GM23248 (cell line): ENCODE measurements at regions not wholly inside any gene's neighbourhood (a gene's known extent, or its start where the extent isn't known, plus 50 kb on each side); places are given as distances from the start of the nearest gene placed in this dataset.

Experiments
- DNase-seq: peaks from one replicate; pipeline ENCODE4 v3.0.0-alpha.2; 2015
- H2AFZ ChIP-seq: fragments of 200-600 bp; sonication (generic); 2 replicates; pipeline ENCODE4 v1.6.1; 2016; ENCODE audit warnings: antibody characterized with exemption
- H3F3A ChIP-seq: fragments of 200-600 bp; sonication (generic); 2 replicates; pipeline ENCODE4 v1.6.1; 2016; ENCODE audit warnings: mild to moderate bottlenecking, antibody characterized with exemption, mixed run types; ENCODE audit not compliant: insufficient read depth
- H3K27ac ChIP-seq: fragments of 200-600 bp; sonication (generic); 2 replicates; pipeline ENCODE4 v1.5.1; 2016; ENCODE audit warnings: mild to moderate bottlenecking
- H3K27me3 ChIP-seq: fragments of 200-600 bp; sonication (generic); replicated peaks from 2 replicates; pipeline ENCODE4 v1.6.1; 2016; ENCODE audit warnings: mild to moderate bottlenecking; ENCODE audit not compliant: insufficient read depth
- H3K36me3 ChIP-seq: fragments of 200-600 bp; sonication (generic); 2 replicates; pipeline ENCODE4 v1.6.1; 2016; ENCODE audit warnings: low read depth, mild to moderate bottlenecking
- H3K4me1 ChIP-seq: fragments of 200-600 bp; sonication (generic); 2 replicates; pipeline ENCODE4 v1.6.1; 2016; ENCODE audit warnings: mild to moderate bottlenecking; ENCODE audit not compliant: insufficient read depth
- H3K4me2 ChIP-seq: fragments of 200-600 bp; sonication (generic); one replicate; pipeline ENCODE4 v1.6.1; 2016; ENCODE audit warnings: mild to moderate bottlenecking; ENCODE audit not compliant: unreplicated experiment
- H3K4me3 ChIP-seq: fragments of 200-600 bp; sonication (generic); 2 replicates; pipeline ENCODE4 v1.5.1; 2016; ENCODE audit warnings: mild to moderate bottlenecking
- H3K79me2 ChIP-seq: fragments of 200-600 bp; sonication (generic); 2 replicates; pipeline ENCODE4 v1.6.1; 2016; ENCODE audit warnings: mild to moderate bottlenecking; ENCODE audit not compliant: insufficient read depth
- H3K9ac ChIP-seq: fragments of 200-600 bp; sonication (generic); 2 replicates; pipeline ENCODE4 v1.6.1; 2016; ENCODE audit warnings: mild to moderate bottlenecking
- H3K9me2 ChIP-seq: fragments of 200-600 bp; sonication (generic); 2 replicates; pipeline ENCODE4 v1.6.1; 2016; ENCODE audit warnings: mixed run types, mild to moderate bottlenecking, moderate library complexity; ENCODE audit not compliant: insufficient read depth
- H3K9me3 ChIP-seq: fragments of 200-600 bp; sonication (generic); one replicate; pipeline ENCODE4 v1.6.1; 2017; ENCODE audit warnings: low read depth
- H4K20me1 ChIP-seq: fragments of 200-600 bp; sonication (generic); 2 replicates; pipeline ENCODE4 v1.6.0; 2016; ENCODE audit not compliant: insufficient read depth
- EZH2 ChIP-seq: fragments of 200-600 bp; sonication (generic); IDR thresholded peaks from 2 replicates; pipeline ENCODE4 v1.6.1; 2018; ENCODE audit warnings: antibody characterized with exemption, mild to moderate bottlenecking; ENCODE audit not compliant: insufficient read depth, poor library complexity, severe bottlenecking
- EZH2phosphoT487 ChIP-seq: fragments of 200-600 bp; sonication (generic); IDR thresholded peaks from 2 replicates; pipeline ENCODE4 v1.6.1; 2018; ENCODE audit warnings: antibody characterized with exemption, moderate library complexity, mild to moderate bottlenecking, low read depth; ENCODE audit not compliant: insufficient read depth
- WGBS, 2 experiments: methylation state at CpG; one replicate each; pipeline ENCODE4 v1.1.6; 2015 to 2017; ENCODE audit warnings: low lambda C conversion rate in 2 of 2, low coverage in 1 of 2; ENCODE audit errors: missing lambda C conversion rate in 2 of 2; 5-methylcytosine and 5-hydroxymethylcytosine counted together
- in situ Hi-C: fragments of 300-500 bp; cut with MboI; formaldehyde crosslinking; loops from 2 replicates; pipeline ENCODE4 v1.15.0; 2020

DNA sequence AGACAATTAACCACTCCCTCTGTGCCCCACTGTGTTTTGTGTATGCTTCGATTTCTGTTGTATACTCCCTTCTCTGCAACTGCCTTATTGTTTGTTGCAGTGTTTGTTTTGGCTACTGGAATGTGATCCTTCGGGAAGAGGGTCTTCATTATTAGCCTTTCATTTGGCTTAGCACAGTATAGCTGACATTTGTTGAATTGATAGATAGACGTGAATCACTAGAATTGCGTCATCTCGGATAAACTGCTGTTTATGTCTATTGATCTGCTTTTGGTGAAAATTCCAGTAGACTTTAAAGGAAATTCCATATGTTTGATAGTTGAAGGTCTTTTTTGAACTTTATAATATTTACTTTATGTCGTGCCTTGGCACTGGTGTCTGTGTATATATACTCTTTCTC is 189.9 kb upstream of the EYA4 start:
- Histone ChIP-seq H3K9ac (no peak overlapping the region), H3K4me2 (no peak overlapping the region)

DNA sequence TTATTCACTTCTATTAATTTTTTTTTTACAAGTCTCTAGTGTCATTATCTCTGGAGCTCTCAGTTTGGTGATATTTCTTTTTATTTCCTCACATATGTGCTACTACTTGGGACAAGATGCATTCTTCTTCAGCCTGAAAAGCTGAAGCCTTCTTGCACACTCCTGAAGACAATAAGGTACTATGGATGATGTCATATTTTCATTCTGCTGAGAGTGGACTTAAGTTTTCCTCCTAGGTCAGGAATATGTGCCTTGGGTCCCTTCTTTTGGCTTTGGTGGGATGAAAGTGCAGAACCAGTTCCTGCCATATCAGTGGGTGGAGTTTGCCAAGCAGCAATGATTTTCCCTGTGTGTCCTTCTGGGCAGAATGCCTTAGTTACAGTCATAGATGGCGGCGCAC is 188.7 kb upstream of the EYA4 start:
- TF ChIP-seq EZH2 (no peak), EZH2phosphoT487 (no peak)
- no peaks in the 10 kb centered on the region for H3K79me2 ChIP-seq
- DNase-seq: no peak
- no peaks in the 10 kb centered on the region for H3K9me3 ChIP-seq
- in situ Hi-C loops: no loop called here
- H3K27ac ChIP-seq: no peak overlapping the region
- no peak overlapping the region for H2AFZ ChIP-seq
- no peaks in the 10 kb centered on the region for H3K9me2 ChIP-seq
- H3K4me2 ChIP-seq: no peak overlapping the region
- no peaks in the 10 kb centered on the region for H3K4me1 ChIP-seq
- no peaks in the 10 kb centered on the region for H3K36me3 ChIP-seq
- H3K4me3 ChIP-seq: no peak overlapping the region
- H3K9ac ChIP-seq: no peak overlapping the region
- 93 to 100% methylated on average over 2 of the region's 2 CpGs for WGBS, 2 experiments
- H3F3A ChIP-seq: no peaks in the 10 kb centered on the region
- no peaks in the 10 kb centered on the region for H4K20me1 ChIP-seq
- H3K27me3 ChIP-seq: no peaks in the 10 kb centered on the region

More for the DNA sequence above, 189.9 kb upstream of the EYA4 start:
- Histone ChIP-seq H3K9me3 (no peaks in the 10 kb centered on the region), H3K4me1 (no peaks in the 10 kb centered on the region), H3K27me3 (no peaks in the 10 kb centered on the region), H3F3A (no peaks in the 10 kb centered on the region), H2AFZ (no peak overlapping the region), H4K20me1 (no peaks in the 10 kb centered on the region), H3K27ac (no peak overlapping the region), H3K36me3 (no peaks in the 10 kb centered on the region), H3K9me2 (no peaks in the 10 kb centered on the region), H3K4me3 (no peak overlapping the region), H3K79me2 (no peaks in the 10 kb centered on the region)
- TF ChIP-seq EZH2phosphoT487 (no peak), EZH2 (no peak)
- DNase-seq: no peak
- in situ Hi-C loops: no loop called here
- WGBS, 2 experiments: 73 to 80% methylated on average over 6 of the region's 6 CpGs

DNA sequence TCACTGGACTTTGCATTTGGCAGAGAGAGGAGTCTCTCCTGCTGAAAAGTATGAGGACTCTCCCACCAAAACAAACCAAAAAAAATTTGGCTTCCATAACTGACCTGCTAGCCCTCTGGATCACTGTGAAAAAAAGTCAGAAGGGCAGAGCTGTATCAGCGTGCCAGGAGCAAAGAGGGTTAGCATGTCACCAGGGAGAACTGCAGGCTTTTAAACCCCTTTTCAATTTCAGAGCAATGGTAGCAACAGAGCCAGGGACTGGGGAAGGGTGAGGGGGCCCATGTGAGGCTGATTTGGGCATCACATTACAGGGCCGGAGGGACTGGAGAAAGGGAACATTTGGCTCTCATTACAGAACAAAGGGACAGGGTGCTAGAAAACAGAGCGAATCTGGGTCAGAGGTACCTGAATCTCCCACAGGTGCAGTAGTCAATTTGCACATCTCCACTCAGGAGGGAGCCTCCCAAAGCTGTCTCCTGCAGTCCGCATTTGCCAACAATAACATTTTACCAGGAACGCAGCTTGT is 185.7 kb upstream of the EYA4 start:
- Histone ChIP-seq H2AFZ (no peak overlapping the region), H3K27ac (no peak overlapping the region), H4K20me1 (no peaks in the 10 kb centered on the region), H3K4me1 (no peaks in the 10 kb centered on the region), H3K9ac (no peak overlapping the region), H3K9me2 (no peaks in the 10 kb centered on the region), H3K27me3 (no peaks in the 10 kb centered on the region), H3F3A (no peaks in the 10 kb centered on the region), H3K9me3 (no peaks in the 10 kb centered on the region), H3K36me3 (no peaks in the 10 kb centered on the region), H3K4me2 (no peak overlapping the region), H3K79me2 (no peaks in the 10 kb centered on the region), H3K4me3 (no peak overlapping the region)
- no peak for DNase-seq
- no peak for TF ChIP-seq EZH2phosphoT487
- TF ChIP-seq EZH2: no peak
- in situ Hi-C loops: no loop called here
- WGBS, 2 experiments: 65 to 67% methylated on average over 5 of the region's 5 CpGs

DNA sequence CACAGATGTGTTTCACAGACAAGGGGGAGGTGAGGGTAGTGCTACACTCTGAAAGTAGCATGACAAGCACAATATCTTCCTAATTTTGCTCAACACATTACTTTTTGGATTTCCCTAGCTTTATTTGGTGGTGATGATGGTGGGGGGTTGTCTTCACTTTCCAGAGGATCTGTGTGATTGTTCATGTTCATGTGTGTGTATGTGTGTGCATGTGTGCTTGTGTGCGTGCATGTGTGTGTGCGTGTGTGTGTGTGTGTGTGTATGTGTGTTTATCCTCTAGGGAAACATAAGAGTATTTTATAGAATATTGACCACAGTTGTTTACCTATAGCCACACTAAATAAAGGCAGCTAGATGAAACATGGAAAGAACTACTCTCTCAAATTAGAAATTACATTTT is 183.8 kb upstream of the EYA4 start:
- no peak for DNase-seq
- Histone ChIP-seq H3F3A (no peaks in the 10 kb centered on the region), H3K9me2 (no peaks in the 10 kb centered on the region), H2AFZ (no peak overlapping the region), H3K9me3 (no peaks in the 10 kb centered on the region), H3K27me3 (no peaks in the 10 kb centered on the region), H3K36me3 (no peaks in the 10 kb centered on the region), H3K9ac (no peak overlapping the region), H3K4me1 (peaks cover 5% of the 10 kb centered on the region), H3K4me3 (no peak overlapping the region), H3K79me2 (no peaks in the 10 kb centered on the region), H3K27ac (no peak overlapping the region), H3K4me2 (no peak overlapping the region), H4K20me1 (no peaks in the 10 kb centered on the region)
- TF ChIP-seq EZH2phosphoT487 (no peak), EZH2 (no peak)
- in situ Hi-C loops: no loop called here
- 87 to 94% methylated on average over 2 of the region's 2 CpGs for WGBS, 2 experiments

DNA sequence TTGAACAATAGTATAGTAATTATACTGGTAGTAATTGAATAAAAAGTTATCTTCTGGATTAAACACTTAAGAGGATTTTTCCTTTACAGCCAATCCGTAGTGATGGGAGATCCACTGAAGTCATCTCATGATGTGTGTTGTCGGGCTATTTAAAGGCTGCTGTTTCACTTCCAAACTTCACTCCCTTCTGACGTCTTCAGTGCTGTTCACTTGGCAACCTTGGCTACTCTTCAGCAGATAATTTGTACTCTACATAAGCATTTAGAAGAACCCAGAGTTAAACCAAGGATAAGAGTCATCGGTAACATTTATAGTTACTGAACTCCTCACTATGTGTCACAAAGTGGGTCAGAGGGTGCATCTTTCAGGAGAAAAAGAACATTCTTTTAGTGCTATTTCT is 179.1 kb upstream of the EYA4 start:
- H3K36me3 ChIP-seq: no peaks in the 10 kb centered on the region
- WGBS, 2 experiments: 5 to 6% methylated on average over 4 of the region's 4 CpGs
- no peaks in the 10 kb centered on the region for H3K27me3 ChIP-seq
- H3K27ac ChIP-seq: no peak overlapping the region
- TF ChIP-seq EZH2phosphoT487: no peak
- peaks cover 9% of the 10 kb centered on the region for H3K4me1 ChIP-seq
- H3K79me2 ChIP-seq: no peaks in the 10 kb centered on the region
- 0 out of 2 replicates have a peak overlapping the region, but pooled peaks have one; percentile 36 for H3K9ac ChIP-seq
- in situ Hi-C loops: no loop called here
- H3K4me2 ChIP-seq: peak overlapping the region; percentile 66
- no peaks in the 10 kb centered on the region for H3K9me3 ChIP-seq
- no peaks in the 10 kb centered on the region for H3K9me2 ChIP-seq
- H4K20me1 ChIP-seq: no peaks in the 10 kb centered on the region
- peak overlapping the region; percentile 45; the same call in 1 of the 2 replicates for H2AFZ ChIP-seq
- no peaks in the 10 kb centered on the region for H3F3A ChIP-seq
- DNase-seq: peak; percentile 93
- H3K4me3 ChIP-seq: 0 out of 2 replicates have a peak overlapping the region, but pooled peaks have one; percentile 1
